ENCODE measurements at regions not wholly inside any gene's neighbourhood (a gene's known extent, or its start where the extent isn't known, plus 50 kb on each side); places are given as distances from the start of the nearest gene placed in this dataset.

DNA sequence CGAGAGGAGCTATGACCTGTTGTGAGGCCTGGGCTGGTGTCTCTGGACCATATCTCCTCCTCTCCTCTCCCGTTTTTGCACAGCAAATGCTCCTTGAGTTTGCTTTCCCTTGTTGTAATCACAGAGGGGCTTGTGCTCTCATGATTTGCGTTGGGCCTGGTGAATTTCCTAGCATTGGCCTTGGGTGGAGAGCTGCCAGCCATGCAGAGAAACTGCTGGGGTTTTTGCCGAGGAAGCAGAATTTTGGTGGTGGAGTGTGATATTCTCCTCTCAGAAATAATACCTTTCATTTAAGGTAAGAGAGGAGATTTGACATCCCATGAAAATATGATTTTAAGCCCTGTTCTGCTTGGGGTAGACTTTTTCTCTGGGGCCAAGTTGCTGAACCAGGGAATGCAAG, 175.7 kb upstream of the CADM1 start:
- TF ChIP-seq, protein P1, sequence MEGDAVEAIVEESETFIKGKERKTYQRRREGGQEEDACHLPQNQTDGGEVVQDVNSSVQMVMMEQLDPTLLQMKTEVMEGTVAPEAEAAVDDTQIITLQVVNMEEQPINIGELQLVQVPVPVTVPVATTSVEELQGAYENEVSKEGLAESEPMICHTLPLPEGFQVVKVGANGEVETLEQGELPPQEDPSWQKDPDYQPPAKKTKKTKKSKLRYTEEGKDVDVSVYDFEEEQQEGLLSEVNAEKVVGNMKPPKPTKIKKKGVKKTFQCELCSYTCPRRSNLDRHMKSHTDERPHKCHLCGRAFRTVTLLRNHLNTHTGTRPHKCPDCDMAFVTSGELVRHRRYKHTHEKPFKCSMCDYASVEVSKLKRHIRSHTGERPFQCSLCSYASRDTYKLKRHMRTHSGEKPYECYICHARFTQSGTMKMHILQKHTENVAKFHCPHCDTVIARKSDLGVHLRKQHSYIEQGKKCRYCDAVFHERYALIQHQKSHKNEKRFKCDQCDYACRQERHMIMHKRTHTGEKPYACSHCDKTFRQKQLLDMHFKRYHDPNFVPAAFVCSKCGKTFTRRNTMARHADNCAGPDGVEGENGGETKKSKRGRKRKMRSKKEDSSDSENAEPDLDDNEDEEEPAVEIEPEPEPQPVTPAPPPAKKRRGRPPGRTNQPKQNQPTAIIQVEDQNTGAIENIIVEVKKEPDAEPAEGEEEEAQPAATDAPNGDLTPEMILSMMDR (IDR thresholded peaks at IDR 0.05; ENCODE audit: low read length), result no peak
- no peak for TF ChIP-seq EZH2 (IDR thresholded peaks at IDR 0.05; ENCODE audit: borderline replicate concordance, low read length)

Data from OCI-LY1 (cell line).